ENCODE measurements at regions not wholly inside any gene's neighbourhood (a gene's known extent, or its start where the extent isn't known, plus 50 kb on each side); places are given as distances from the start of the nearest gene placed in this dataset.

DNA sequence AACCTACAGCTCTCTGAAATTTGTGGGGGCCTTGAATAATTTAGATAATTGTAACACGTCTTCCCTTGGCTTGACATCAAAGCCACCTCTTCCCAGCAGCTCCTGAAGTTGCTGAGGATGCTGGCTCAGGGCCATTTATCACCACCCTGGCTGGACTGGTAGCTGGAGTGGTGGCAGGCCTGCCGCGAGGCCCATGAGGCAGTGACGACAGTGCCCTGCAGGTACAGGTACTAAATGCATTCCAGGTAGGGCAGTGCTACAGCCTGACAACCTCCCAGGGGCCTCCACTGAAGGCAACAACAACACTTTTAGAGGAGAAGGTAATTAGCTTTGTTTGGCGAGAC, 270.2 kb upstream of the KLF4 start:
- FAIRE-seq (no peak), DNase-seq (ENCODE audit: low read depth, low spot score) (no peak)
- no peak overlapping the region for H3K9ac ChIP-seq (replicated peaks; ENCODE audit: extremely low read depth, insufficient read depth, low read length)
- intact Hi-C loops (cut with micrococcal nuclease) (no loop called here), dilution Hi-C loops (cut with MboI; ENCODE audit: extremely low pct_ligation_motif_present, low sequenced_read_pairs) (no loop called here)
- H3K27me3 ChIP-seq (ENCODE audit: control insufficient read depth in 2 of 2, insufficient read depth in 2 of 2, low read length in 2 of 2): no peaks in the 10 kb centered on the region
- BruUV-seq (replicated peaks): no TSS peak
- TF ChIP-seq MYC (IDR thresholded peaks at IDR 0.05; ENCODE audit: low read depth, low read length) (no peak), POLR2AphosphoS5 (IDR thresholded peaks at IDR 0.05; ENCODE audit: insufficient read depth, low read depth, low read length) (no peak), JUN (IDR thresholded peaks at IDR 0.05; ENCODE audit: borderline replicate concordance, insufficient read depth, insufficient read length, low read depth) (no peak), GATA2 (IDR thresholded peaks at IDR 0.05; ENCODE audit: insufficient read depth, insufficient read length, low read depth, low read length) (no peak), FOS (IDR thresholded peaks at IDR 0.05; ENCODE audit: borderline replicate concordance, insufficient read depth, low read length) (no peak), EZH2 (IDR thresholded peaks at IDR 0.05; ENCODE audit: borderline replicate concordance, low read depth, low read length, severe bottlenecking) (no peak), POLR2A (IDR thresholded peaks at IDR 0.05; ENCODE audit: low read depth, low read length) (no peak)
- TF ChIP-seq, protein P1, sequence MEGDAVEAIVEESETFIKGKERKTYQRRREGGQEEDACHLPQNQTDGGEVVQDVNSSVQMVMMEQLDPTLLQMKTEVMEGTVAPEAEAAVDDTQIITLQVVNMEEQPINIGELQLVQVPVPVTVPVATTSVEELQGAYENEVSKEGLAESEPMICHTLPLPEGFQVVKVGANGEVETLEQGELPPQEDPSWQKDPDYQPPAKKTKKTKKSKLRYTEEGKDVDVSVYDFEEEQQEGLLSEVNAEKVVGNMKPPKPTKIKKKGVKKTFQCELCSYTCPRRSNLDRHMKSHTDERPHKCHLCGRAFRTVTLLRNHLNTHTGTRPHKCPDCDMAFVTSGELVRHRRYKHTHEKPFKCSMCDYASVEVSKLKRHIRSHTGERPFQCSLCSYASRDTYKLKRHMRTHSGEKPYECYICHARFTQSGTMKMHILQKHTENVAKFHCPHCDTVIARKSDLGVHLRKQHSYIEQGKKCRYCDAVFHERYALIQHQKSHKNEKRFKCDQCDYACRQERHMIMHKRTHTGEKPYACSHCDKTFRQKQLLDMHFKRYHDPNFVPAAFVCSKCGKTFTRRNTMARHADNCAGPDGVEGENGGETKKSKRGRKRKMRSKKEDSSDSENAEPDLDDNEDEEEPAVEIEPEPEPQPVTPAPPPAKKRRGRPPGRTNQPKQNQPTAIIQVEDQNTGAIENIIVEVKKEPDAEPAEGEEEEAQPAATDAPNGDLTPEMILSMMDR (IDR thresholded peaks at IDR 0.05; ENCODE audit: extremely low read depth in 1 of 2, insufficient read depth in 1 of 2, low read depth in 1 of 2, low read length in 2 of 2): no peak
- TF ChIP-seq, protein P2, sequence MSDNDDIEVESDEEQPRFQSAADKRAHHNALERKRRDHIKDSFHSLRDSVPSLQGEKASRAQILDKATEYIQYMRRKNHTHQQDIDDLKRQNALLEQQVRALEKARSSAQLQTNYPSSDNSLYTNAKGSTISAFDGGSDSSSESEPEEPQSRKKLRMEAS (IDR thresholded peaks at IDR 0.05; ENCODE audit: insufficient read depth, insufficient read length): no peak
- ChIA-PET POLR2A (no interaction called here), CTCF (no interaction called here)
- H3K9me3 ChIP-seq (replicated peaks; ENCODE audit: control insufficient read depth, insufficient read depth, low read length): no peaks in the 10 kb centered on the region
- no peaks in the 10 kb centered on the region for H3K79me2 ChIP-seq (ENCODE audit: control insufficient read depth, insufficient read depth, low read length)
- H3K36me3 ChIP-seq (ENCODE audit: control insufficient read depth in 2 of 2, extremely low read depth in 1 of 2, insufficient read depth in 2 of 2, low read length in 2 of 2): no peaks in the 10 kb centered on the region
- H2AFZ ChIP-seq (ENCODE audit: low read depth, low read length): no peak overlapping the region
- peaks cover 16% of the 10 kb centered on the region for H3K4me1 ChIP-seq (ENCODE audit: control insufficient read depth, extremely low read depth, insufficient read depth, low read length)
- H3K9me1 ChIP-seq (replicated peaks; ENCODE audit: control insufficient read depth, extremely low read depth, insufficient read depth, low read length): no peaks in the 10 kb centered on the region
- no peak overlapping the region for H3K4me2 ChIP-seq (ENCODE audit: insufficient read depth, low read length)
- no peak overlapping the region for H3K4me3 ChIP-seq (replicated peaks in 1 of 3; ENCODE audit: insufficient read depth in 1 of 3, low read depth in 1 of 3, low read length in 3 of 3)
- no peak overlapping the region for H3K27ac ChIP-seq (ENCODE audit: insufficient read depth, low read depth, low read length)
- H4K20me1 ChIP-seq (replicated peaks; ENCODE audit: control insufficient read depth, extremely low read depth, insufficient read depth, low read length): no peaks in the 10 kb centered on the region

Measured in endothelial cell of umbilical vein (primary cell).